Lower leg skin (tissue), 4 donors: ENCODE measurements at regions not wholly inside any gene's neighbourhood (a gene's known extent, or its start where the extent isn't known, plus 50 kb on each side); places are given as distances from the start of the nearest gene placed in this dataset.

ENCODE experiments used
- DNase-seq, 2 donors: peaks; one replicate each; pipeline ENCODE4 v3.0.0-alpha.2; 2019; ENCODE audit warnings: low spot score in 2 of 2
- H3K4me3 ChIP-seq: fragments of 200-600 bp; sonication (generic); 2 replicates; pipeline ENCODE4 v1.5.1; 2017; ENCODE audit warnings: mild to moderate bottlenecking, low read depth; ENCODE audit not compliant: poor library complexity, severe bottlenecking
- POLR2A ChIP-seq, 2 donors: fragments of 450-650 bp; IDR thresholded peaks; one replicate each; pipeline ENCODE4 v1.6.1; 2016 to 2017; ENCODE audit warnings: antibody characterized with exemption in 2 of 2, mild to moderate bottlenecking in 1 of 2, moderate library complexity in 1 of 2
- WGBS, 2 donors: methylation state at CpG; one replicate each; pipeline ENCODE4 v1.1.5; 2018; 5-methylcytosine and 5-hydroxymethylcytosine counted together
- intact Hi-C: fragments of 100-400 bp; cut with DNase I; formaldehyde crosslinking; loops from one replicate; pipeline ENCODE4 v1.15.0; 2023; ENCODE audit warnings: low total_unique reads
- TF ChIP-seq, protein P1 (sequence below), 3 donors: fragments of 450-650 bp; IDR thresholded peaks; one replicate each; pipeline ENCODE4 v1.5.1; 2016; ENCODE audit warnings: antibody characterized with exemption in 3 of 3, mild to moderate bottlenecking in 3 of 3, moderate library complexity in 2 of 3

DNA sequence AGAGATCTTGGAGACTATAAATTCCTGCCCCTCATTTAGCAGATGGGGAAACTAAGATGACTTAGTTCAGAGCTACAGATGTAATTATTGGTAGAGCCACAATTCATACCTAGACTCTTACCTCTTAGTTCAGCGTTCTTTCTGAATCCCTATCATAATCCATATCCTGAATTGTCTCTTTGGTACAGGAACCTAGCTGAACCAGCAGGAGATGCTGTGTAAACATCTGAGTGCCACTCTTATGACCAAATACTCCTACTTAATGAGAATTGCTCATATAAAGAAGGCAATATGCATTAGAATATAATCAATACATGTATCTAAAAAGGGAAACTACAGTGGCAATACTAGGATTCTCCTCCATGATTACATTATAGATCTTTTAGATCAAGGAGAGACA lies 459.0 kb downstream of the SIPA1L2 start:
- no peak overlapping the region for H3K4me3 ChIP-seq
- intact Hi-C loops = no loop called here
- no peak for DNase-seq
- TF ChIP-seq, protein P1, sequence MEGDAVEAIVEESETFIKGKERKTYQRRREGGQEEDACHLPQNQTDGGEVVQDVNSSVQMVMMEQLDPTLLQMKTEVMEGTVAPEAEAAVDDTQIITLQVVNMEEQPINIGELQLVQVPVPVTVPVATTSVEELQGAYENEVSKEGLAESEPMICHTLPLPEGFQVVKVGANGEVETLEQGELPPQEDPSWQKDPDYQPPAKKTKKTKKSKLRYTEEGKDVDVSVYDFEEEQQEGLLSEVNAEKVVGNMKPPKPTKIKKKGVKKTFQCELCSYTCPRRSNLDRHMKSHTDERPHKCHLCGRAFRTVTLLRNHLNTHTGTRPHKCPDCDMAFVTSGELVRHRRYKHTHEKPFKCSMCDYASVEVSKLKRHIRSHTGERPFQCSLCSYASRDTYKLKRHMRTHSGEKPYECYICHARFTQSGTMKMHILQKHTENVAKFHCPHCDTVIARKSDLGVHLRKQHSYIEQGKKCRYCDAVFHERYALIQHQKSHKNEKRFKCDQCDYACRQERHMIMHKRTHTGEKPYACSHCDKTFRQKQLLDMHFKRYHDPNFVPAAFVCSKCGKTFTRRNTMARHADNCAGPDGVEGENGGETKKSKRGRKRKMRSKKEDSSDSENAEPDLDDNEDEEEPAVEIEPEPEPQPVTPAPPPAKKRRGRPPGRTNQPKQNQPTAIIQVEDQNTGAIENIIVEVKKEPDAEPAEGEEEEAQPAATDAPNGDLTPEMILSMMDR (IDR thresholded peaks at IDR 0.05) = no peak
- no peak for TF ChIP-seq POLR2A (IDR thresholded peaks at IDR 0.05)
- whole genome bisulfite sequencing, 2 donors = 77 to 88% methylated on average over 1 of the region's 1 CpG

- H3K4me3 ChIP-seq = no peak overlapping the region
- intact Hi-C loops = no loop called here
- TF ChIP-seq, protein P1 (IDR thresholded peaks at IDR 0.05) = no peak
- DNase-seq = no peak
- WGBS, 2 donors = 94 to 99% methylated on average over 5 of the region's 5 CpGs
Measured at GRCh38 chr1:232169436-232169835, 460.5 kb downstream of the SIPA1L2 start.

DNA sequence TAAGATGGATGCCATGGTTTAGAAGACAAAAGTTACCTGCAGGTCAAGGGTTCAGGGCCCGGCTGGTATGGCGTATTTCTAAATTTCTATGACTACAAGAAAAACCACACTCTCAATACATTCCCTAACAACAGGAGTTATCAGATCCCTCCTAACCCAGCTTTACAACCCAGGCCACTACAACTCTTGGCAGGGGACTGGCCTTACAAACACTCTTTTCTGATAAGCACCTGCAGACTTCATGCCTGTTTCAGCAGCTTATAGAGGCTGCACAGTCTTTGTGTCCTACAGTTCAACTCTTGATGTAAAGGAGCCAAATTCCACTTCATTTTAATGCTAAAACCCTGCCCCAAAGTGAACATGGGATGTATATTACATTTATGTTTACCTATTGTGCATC lies 461.4 kb downstream of the SIPA1L2 start:
- DNase-seq = no peak

GRCh38 chr1:232166942-232167341 lies 463.0 kb downstream of the SIPA1L2 start:
- TF ChIP-seq, protein P1 (IDR thresholded peaks at IDR 0.05) = no peak
- TF ChIP-seq POLR2A (IDR thresholded peaks at IDR 0.05) = no peak
- H3K4me3 ChIP-seq = no peak overlapping the region
- no peak for DNase-seq
- intact Hi-C loops = no loop called here
- 43 to 61% methylated on average over 4 of the region's 4 CpGs for WGBS, 2 donors

More for the DNA sequence above, 461.4 kb downstream of the SIPA1L2 start:
- intact Hi-C loops = no loop called here
- no peak overlapping the region for H3K4me3 ChIP-seq
- no peak for TF ChIP-seq POLR2A (IDR thresholded peaks at IDR 0.05)
- TF ChIP-seq, protein P1 (IDR thresholded peaks at IDR 0.05) = no peak
- WGBS, 2 donors = 77 to 100% methylated on average over 2 of the region's 2 CpGs

- TF ChIP-seq POLR2A (IDR thresholded peaks at IDR 0.05) = no peak
- TF ChIP-seq, protein P1 (IDR thresholded peaks at IDR 0.05) = no peak
- intact Hi-C loops = no loop called here
- no peak for DNase-seq
- 92 to 95% methylated on average over 4 of the region's 4 CpGs for WGBS, 2 donors
- H3K4me3 ChIP-seq = no peak overlapping the region
Measured at GRCh38 chr1:232164078-232164963, 465.6 kb downstream of the SIPA1L2 start.
